Thyroid gland (tissue), 4 donors: ENCODE measurements at regions not wholly inside any gene's neighbourhood (a gene's known extent, or its start where the extent isn't known, plus 50 kb on each side); places are given as distances from the start of the nearest gene placed in this dataset.
"Not testable (repeated sequence)": the region's sequence is repeated elsewhere in the genome, so short reads cannot be mapped to it uniquely, and the experiment has no call there.

Experiments used
- DNase-seq, 2 donors: peaks; one replicate each; pipeline ENCODE4 v3.0.0-alpha.2; 2019
- H3K27ac ChIP-seq, 3 donors: fragments of 200-600 bp; sonication (generic); 1 replicate in 2 of 3; 2 replicates in 1 of 3; pipeline ENCODE4 v1.5.1; 2016 to 2019; ENCODE audit warnings: mild to moderate bottlenecking in 1 of 3, moderate library complexity in 1 of 3
- H3K27me3 ChIP-seq: fragments of 200-600 bp; sonication (generic); one replicate; pipeline ENCODE4 v1.5.1; 2019
- H3K36me3 ChIP-seq, 2 donors: fragments of 200-600 bp; sonication (generic); one replicate each; pipeline ENCODE4 v1.5.1; 2016 to 2019
- H3K4me1 ChIP-seq, 2 donors: fragments of 200-600 bp; sonication (generic); one replicate each; pipeline ENCODE4 v1.5.1; 2017 to 2019
- H3K4me3 ChIP-seq, 3 donors: fragments of 200-600 bp; sonication (generic); replicated peaks in 1 of 3; 1 replicate in 2 of 3; 2 replicates in 1 of 3; pipeline ENCODE4 v1.5.1; 2016; ENCODE audit warnings: mild to moderate bottlenecking in 1 of 3
- H3K9me3 ChIP-seq: fragments of 200-600 bp; sonication (generic); one replicate; pipeline ENCODE4 v1.5.1; 2017
- POLR2A ChIP-seq, 2 donors: fragments of 450-650 bp; IDR thresholded peaks; one replicate each; pipeline ENCODE4 v1.6.1; 2017; ENCODE audit warnings: antibody characterized with exemption in 2 of 2, mild to moderate bottlenecking in 2 of 2, moderate library complexity in 1 of 2
- WGBS, 2 donors: methylation state at CpG; one replicate each; pipeline ENCODE4 v1.1.5; 2017; 5-methylcytosine and 5-hydroxymethylcytosine counted together
- intact Hi-C: fragments of 100-400 bp; cut with DNase I; formaldehyde crosslinking; loops from one replicate; pipeline ENCODE4 v1.15.1; 2023
- TF ChIP-seq, protein P1 (sequence below), 6 experiments: fragments of 200-600 bp in 3 of 6; fragments of 450-650 bp in 3 of 6; sonication (generic) in 3 of 6; IDR thresholded peaks; one replicate each; pipeline ENCODE4 v1.5.1; 2016 to 2019; ENCODE audit warnings: antibody characterized with exemption in 6 of 6, mild to moderate bottlenecking in 2 of 6, inconsistent platforms in 1 of 6, moderate library complexity in 1 of 6

DNA sequence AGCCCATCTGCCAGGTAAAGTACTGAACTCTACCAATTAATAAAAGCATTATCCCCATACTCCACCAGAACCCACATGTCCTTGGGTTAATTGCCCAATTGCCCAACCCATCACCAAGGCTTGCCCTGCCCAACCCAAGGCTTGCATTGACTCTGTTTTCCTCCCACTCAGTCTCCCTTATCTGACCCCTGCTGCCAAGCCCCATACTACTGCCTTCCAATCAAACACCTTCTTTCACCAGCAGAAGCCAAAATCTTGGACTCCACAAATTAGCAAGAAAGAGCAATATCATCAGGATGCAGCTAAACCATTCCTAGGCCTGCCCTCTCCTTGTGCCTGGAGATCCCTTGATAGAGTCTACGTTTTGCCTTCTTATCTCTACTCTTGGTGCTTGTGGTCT, 602.9 kb downstream of the NTRK3 start:
- no peaks in the 10 kb centered on the region for H3K27me3 ChIP-seq
- no peak overlapping the region for H3K27ac ChIP-seq
- H3K36me3 ChIP-seq: no peaks in the 10 kb centered on the region
- no peak for TF ChIP-seq POLR2A (IDR thresholded peaks at IDR 0.05)
- TF ChIP-seq, protein P1, sequence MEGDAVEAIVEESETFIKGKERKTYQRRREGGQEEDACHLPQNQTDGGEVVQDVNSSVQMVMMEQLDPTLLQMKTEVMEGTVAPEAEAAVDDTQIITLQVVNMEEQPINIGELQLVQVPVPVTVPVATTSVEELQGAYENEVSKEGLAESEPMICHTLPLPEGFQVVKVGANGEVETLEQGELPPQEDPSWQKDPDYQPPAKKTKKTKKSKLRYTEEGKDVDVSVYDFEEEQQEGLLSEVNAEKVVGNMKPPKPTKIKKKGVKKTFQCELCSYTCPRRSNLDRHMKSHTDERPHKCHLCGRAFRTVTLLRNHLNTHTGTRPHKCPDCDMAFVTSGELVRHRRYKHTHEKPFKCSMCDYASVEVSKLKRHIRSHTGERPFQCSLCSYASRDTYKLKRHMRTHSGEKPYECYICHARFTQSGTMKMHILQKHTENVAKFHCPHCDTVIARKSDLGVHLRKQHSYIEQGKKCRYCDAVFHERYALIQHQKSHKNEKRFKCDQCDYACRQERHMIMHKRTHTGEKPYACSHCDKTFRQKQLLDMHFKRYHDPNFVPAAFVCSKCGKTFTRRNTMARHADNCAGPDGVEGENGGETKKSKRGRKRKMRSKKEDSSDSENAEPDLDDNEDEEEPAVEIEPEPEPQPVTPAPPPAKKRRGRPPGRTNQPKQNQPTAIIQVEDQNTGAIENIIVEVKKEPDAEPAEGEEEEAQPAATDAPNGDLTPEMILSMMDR (IDR thresholded peaks at IDR 0.05): no peak
- no peaks in the 10 kb centered on the region for H3K9me3 ChIP-seq
- no peak for DNase-seq
- intact Hi-C loops: no loop called here
- H3K4me3 ChIP-seq: no peak overlapping the region
- 78 to 88% methylated on average over 1 of the region's 1 CpG for WGBS, 2 donors
- no peaks in the 10 kb centered on the region for H3K4me1 ChIP-seq

GRCh38 chr15:87649175-87649574, 607.4 kb downstream of the NTRK3 start:
- intact Hi-C loops: no loop called here
- WGBS, 2 donors: 90 to 92% methylated on average over 4 of the region's 4 CpGs

DNA sequence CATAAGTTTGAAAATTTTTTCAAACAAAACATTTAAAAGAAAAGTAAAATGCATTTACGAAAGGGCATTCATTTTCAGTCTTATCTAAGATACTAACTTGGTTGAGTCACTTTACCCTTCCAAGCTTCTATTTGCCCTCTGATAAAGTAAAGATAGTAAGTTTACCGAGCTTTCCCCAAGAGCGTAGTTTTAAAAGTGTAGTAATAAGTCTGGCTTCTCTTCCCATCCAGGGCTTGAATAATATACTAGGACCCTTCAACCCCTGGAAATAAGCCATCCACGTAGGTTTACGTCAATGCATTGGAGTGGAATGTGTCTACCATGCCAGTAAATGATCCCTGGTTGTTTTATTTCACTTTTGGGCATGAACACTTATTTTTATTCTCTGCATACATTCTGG, 608.3 kb downstream of the NTRK3 start:
- no peak overlapping the region for H3K27ac ChIP-seq
- no peaks in the 10 kb centered on the region for H3K4me1 ChIP-seq
- H3K4me3 ChIP-seq: no peak overlapping the region
- DNase-seq: no peak
- H3K36me3 ChIP-seq: no peaks in the 10 kb centered on the region
- WGBS, 2 donors: 47 to 51% methylated on average over 5 of the region's 5 CpGs
- TF ChIP-seq POLR2A (IDR thresholded peaks at IDR 0.05): no peak
- TF ChIP-seq, protein P1 (IDR thresholded peaks at IDR 0.05): no peak
- H3K27me3 ChIP-seq: no peaks in the 10 kb centered on the region
- intact Hi-C loops: no loop called here
- H3K9me3 ChIP-seq: no peaks in the 10 kb centered on the region

More at GRCh38 chr15:87649175-87649574, 607.4 kb downstream of the NTRK3 start:
- Histone ChIP-seq H3K36me3 (no peaks in the 10 kb centered on the region), H3K4me1 (no peaks in the 10 kb centered on the region), H3K27me3 (no peaks in the 10 kb centered on the region), H3K4me3 (no peak overlapping the region), H3K27ac (no peak overlapping the region), H3K9me3 (no peaks in the 10 kb centered on the region)
- no peak for DNase-seq
- TF ChIP-seq, protein P1 (IDR thresholded peaks at IDR 0.05): no peak
- TF ChIP-seq POLR2A (IDR thresholded peaks at IDR 0.05): no peak

GRCh38 chr15:87645723-87646122, 610.8 kb downstream of the NTRK3 start:
- 69 to 78% methylated on average over 5 of the region's 5 CpGs for WGBS, 2 donors

DNA sequence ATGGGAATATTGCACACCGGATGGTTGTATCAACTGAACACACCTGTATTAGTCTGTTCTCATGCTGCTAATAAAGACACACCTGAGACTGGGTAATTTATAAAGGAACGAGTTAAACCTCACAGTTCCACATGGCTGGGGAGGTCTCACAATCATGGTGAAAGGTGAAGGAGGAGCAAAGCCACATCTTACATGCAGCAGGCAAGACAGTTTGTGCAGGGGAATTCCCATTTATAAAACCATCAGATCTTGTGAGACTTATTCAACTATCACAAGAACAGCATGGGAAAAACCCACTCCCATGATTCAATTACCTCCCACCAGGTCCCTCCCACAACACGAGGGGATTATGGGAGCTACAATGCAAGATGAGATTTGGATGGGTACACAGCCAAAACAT, 613.5 kb downstream of the NTRK3 start:
- WGBS, 2 donors: 77 to 80% methylated on average over 3 of the region's 3 CpGs
- DNase-seq, H3K27me3 ChIP-seq, H3K9me3 ChIP-seq, H3K4me1 ChIP-seq, H3K4me3 ChIP-seq, intact Hi-C loops, H3K27ac ChIP-seq, H3K36me3 ChIP-seq: not testable (repeated sequence)

More at GRCh38 chr15:87645723-87646122, 610.8 kb downstream of the NTRK3 start:
- no peaks in the 10 kb centered on the region for H3K27me3 ChIP-seq
- no peak overlapping the region for H3K27ac ChIP-seq
- intact Hi-C loops: no loop called here
- no peak for TF ChIP-seq POLR2A (IDR thresholded peaks at IDR 0.05)
- TF ChIP-seq, protein P1 (IDR thresholded peaks at IDR 0.05): no peak
- no peaks in the 10 kb centered on the region for H3K36me3 ChIP-seq
- DNase-seq: no peak
- H3K4me3 ChIP-seq: no peak overlapping the region
- no peaks in the 10 kb centered on the region for H3K9me3 ChIP-seq
- no peaks in the 10 kb centered on the region for H3K4me1 ChIP-seq
